ENCODE measurements at regions not wholly inside any gene's neighbourhood (a gene's known extent, or its start where the extent isn't known, plus 50 kb on each side); places are given as distances from the start of the nearest gene placed in this dataset.

DNA sequence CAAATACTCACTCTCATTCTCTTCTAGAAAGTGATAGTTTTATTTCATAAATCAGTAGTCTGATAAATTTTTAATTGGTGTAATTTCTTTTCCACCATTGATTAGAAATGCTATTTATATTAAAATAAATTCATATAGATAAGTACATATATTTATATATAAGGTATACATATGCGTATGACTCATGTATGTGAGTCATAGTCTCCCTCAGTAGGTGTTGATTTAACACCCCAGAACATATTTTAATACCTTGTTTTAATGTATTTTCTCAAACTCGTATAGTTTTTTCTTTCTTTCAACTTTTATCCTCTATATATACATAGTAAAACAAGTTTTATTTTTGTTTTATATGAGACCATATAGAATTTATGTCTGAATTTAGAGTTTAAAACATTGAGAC is 130.4 kb downstream of the PLG start:
- Histone ChIP-seq H3K9me3 (no peaks in the 10 kb centered on the region), H3K36me3 (no peaks in the 10 kb centered on the region), H3K4me1 (no peaks in the 10 kb centered on the region), H3K27me3 (no peaks in the 10 kb centered on the region), H3K4me3 (no peak overlapping the region), H3K27ac (no peak overlapping the region)
- WGBS, 2 donors (ENCODE audit: low coverage in 1 of 2), result 76 to 89% methylated on average over 2 of the region's 2 CpGs
- no peak for ATAC-seq
- TF ChIP-seq EP300 (IDR thresholded peaks at IDR 0.05) (no peak), POLR2A (IDR thresholded peaks at IDR 0.05) (no peak), POLR2AphosphoS5 (IDR thresholded peaks at IDR 0.05) (no peak)
- TF ChIP-seq, protein P1, sequence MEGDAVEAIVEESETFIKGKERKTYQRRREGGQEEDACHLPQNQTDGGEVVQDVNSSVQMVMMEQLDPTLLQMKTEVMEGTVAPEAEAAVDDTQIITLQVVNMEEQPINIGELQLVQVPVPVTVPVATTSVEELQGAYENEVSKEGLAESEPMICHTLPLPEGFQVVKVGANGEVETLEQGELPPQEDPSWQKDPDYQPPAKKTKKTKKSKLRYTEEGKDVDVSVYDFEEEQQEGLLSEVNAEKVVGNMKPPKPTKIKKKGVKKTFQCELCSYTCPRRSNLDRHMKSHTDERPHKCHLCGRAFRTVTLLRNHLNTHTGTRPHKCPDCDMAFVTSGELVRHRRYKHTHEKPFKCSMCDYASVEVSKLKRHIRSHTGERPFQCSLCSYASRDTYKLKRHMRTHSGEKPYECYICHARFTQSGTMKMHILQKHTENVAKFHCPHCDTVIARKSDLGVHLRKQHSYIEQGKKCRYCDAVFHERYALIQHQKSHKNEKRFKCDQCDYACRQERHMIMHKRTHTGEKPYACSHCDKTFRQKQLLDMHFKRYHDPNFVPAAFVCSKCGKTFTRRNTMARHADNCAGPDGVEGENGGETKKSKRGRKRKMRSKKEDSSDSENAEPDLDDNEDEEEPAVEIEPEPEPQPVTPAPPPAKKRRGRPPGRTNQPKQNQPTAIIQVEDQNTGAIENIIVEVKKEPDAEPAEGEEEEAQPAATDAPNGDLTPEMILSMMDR (IDR thresholded peaks at IDR 0.05), result no peak

DNA sequence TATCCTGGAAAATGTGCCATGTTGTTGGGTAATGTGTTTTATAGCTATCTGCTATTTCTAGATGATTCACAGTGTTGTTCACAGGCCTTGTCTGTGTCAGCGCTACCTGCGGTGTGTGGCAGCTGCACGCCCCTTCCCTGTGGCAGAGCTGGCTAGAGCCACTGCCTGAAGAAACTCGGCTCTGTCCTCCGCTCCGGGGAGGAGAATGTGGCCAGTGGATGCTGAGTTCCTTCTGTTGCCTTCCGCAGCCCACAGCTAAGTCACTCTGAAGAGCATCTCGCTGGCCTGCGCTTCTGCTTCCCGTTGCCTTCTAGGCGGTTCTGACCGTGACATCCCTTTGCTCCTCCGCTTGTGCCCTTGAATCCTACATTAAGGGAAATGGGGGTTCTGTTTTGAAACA is 135.1 kb downstream of the PLG start:
- no peak for ATAC-seq
- TF ChIP-seq, protein P1 (IDR thresholded peaks at IDR 0.05), result no peak
- TF ChIP-seq EP300 (IDR thresholded peaks at IDR 0.05) (no peak), POLR2AphosphoS5 (IDR thresholded peaks at IDR 0.05) (no peak), POLR2A (IDR thresholded peaks at IDR 0.05) (no peak)
- no peak overlapping the region for H3K4me3 ChIP-seq
- H3K27me3 ChIP-seq, result no peaks in the 10 kb centered on the region
- no peaks in the 10 kb centered on the region for H3K9me3 ChIP-seq
- H3K27ac ChIP-seq, result no peak overlapping the region
- WGBS, 2 donors (ENCODE audit: low coverage in 1 of 2), result 80 to 100% methylated on average over 2 to 7 of the region's 13 CpGs
- H3K36me3 ChIP-seq, result no peaks in the 10 kb centered on the region
- no peaks in the 10 kb centered on the region for H3K4me1 ChIP-seq

DNA sequence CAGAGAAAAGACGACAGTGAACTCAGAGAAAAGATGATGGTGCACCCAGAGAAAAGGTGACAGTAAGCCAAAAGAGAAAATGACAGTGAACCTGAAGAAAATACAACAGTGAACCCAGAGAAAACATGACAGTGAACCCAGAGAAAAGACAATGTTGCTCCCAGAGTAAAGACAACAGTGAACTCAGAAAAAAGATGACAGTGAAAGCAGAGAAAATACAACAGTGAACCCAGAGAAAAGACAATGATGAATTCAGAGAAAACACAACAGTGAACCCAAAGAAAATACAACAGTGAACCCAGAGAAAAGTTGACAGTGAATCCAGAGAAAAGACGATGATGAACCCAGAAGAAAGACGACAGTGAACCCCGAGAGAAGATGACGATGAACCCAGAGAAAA is 140.5 kb upstream of the MAP3K4 start:
- TF ChIP-seq, protein P1 (IDR thresholded peaks at IDR 0.05), result no peak
- TF ChIP-seq EP300 (IDR thresholded peaks at IDR 0.05) (no peak), POLR2A (IDR thresholded peaks at IDR 0.05) (no peak)
- Histone ChIP-seq H3K27me3 (no peaks in the 10 kb centered on the region), H3K27ac (no peak overlapping the region), H3K36me3 (no peaks in the 10 kb centered on the region), H3K4me3 (no peak overlapping the region), H3K4me1 (no peaks in the 10 kb centered on the region), H3K9me3 (no peaks in the 10 kb centered on the region)
- no peak for ATAC-seq
- 82 to 88% methylated on average over 4 to 5 of the region's 5 CpGs for WGBS, 2 donors (ENCODE audit: low coverage in 1 of 2)

DNA sequence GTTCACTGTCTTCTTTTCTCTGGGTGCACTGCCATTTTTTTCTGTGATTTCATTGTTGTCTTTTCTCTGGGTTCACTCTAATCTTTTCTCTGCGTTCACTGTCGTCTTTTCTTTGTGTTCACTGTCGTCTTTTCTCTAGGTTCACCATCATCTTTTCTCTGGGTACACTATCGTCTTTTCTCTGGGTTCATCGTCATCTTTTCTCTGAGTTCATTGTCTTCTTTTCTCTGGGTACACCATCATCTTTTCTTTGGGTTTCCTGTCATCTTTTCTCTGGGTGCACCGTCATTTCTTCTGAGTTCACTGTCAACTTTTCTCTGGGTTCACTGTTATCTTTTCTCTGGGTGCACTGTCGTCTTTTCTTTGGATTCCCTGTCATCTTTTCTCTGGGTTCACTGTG is 137.6 kb upstream of the MAP3K4 start:
- Histone ChIP-seq H3K36me3 (no peaks in the 10 kb centered on the region), H3K27me3 (no peaks in the 10 kb centered on the region), H3K27ac (no peak overlapping the region), H3K4me3 (no peak overlapping the region), H3K9me3 (no peaks in the 10 kb centered on the region), H3K4me1 (no peaks in the 10 kb centered on the region)
- WGBS, 2 donors (ENCODE audit: low coverage in 1 of 2), result 72 to 84% methylated on average over 5 to 7 of the region's 7 CpGs
- ATAC-seq, result no peak
- TF ChIP-seq EP300 (IDR thresholded peaks at IDR 0.05), result no peak
- no peak for TF ChIP-seq POLR2A (IDR thresholded peaks at IDR 0.05)
- TF ChIP-seq POLR2AphosphoS5 (IDR thresholded peaks at IDR 0.05), result no peak
- TF ChIP-seq, protein P1 (IDR thresholded peaks at IDR 0.05), result no peak

DNA sequence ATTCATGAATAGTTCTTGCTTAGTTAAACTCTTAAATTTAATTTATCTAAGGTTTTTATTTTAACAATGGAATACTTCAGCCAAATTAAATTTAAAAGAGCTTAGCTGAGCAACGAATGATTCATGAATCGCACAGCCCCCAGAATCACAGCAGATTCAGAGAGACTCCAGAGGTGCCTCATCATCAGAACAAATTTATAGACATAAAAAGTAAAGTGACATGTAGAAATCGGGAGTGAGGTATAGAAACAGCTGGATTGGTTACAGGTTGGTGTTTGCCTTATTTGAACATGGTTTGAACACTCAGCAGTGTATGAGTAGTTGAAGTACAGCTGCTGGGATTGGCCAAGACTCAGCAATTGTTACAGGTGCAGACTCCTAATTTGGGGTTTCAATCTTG is 132.7 kb upstream of the MAP3K4 start:
- TF ChIP-seq EP300 (IDR thresholded peaks at IDR 0.05), result no peak
- no peak for TF ChIP-seq POLR2A (IDR thresholded peaks at IDR 0.05)
- TF ChIP-seq, protein P1 (IDR thresholded peaks at IDR 0.05), result no peak
- no peak for TF ChIP-seq POLR2AphosphoS5 (IDR thresholded peaks at IDR 0.05)
- ATAC-seq, result no peak
- H3K4me1 ChIP-seq, result no peaks in the 10 kb centered on the region
- no peak overlapping the region for H3K27ac ChIP-seq
- H3K36me3 ChIP-seq, result no peaks in the 10 kb centered on the region
- no peaks in the 10 kb centered on the region for H3K27me3 ChIP-seq
- WGBS, 2 donors (ENCODE audit: low coverage in 1 of 2), result 82 to 94% methylated on average over 1 to 3 of the region's 3 CpGs
- no peaks in the 10 kb centered on the region for H3K9me3 ChIP-seq
- H3K4me3 ChIP-seq, result no peak overlapping the region
